PC-3 (cell line): ENCODE measurements at regions not wholly inside any gene's neighbourhood (a gene's known extent, or its start where the extent isn't known, plus 50 kb on each side); places are given as distances from the start of the nearest gene placed in this dataset.

Source experiments
- CTCF ChIP-seq: fragments of 300-600 bp; sonication (generic); conservative IDR thresholded peaks from 2 replicates; pipeline ENCODE4 v1.5.1; 2017; ENCODE audit warnings: antibody characterized with exemption, low read depth, mild to moderate bottlenecking, low read length
- EZH2phosphoT487 ChIP-seq: fragments of 300-600 bp; sonication (generic); IDR thresholded peaks from 2 replicates; pipeline ENCODE4 v1.6.1; 2018; ENCODE audit warnings: mild to moderate bottlenecking, antibody characterized with exemption, low read length, borderline replicate concordance

DNA sequence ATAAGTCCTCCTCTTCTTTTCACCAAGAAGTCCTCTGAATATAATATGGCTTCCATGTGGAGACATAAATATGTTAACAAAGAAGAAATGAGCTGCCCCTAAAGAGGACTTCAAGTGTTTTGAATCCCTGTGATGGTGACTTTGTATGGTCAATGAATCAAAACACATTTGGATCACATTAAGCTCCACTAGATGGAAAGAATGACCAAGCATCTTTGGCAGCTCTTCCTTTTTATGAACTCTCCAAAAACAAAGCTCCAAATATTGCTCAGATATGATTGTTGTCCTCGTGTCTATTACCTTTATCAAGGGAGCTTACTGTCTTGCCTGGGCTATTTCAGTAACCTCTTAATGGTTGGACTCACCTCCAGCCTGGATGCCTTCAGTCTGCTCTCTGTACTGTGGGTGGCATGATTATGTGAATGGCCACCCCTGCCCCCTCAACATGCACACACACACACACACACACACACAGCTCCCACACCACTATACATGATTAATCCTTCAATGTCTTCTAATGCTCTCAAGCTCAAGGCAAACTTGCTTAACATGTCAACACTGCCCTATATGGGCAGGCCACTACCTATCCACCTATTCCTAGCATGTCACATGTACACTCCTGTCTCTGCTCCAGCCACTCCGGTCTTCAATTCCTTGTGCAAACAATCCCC, 346.6 kb upstream of the SALL1 start:
- TF ChIP-seq CTCF (no peak), EZH2phosphoT487 (no peak)
